ENCODE measurements at regions not wholly inside any gene's neighbourhood (a gene's known extent, or its start where the extent isn't known, plus 50 kb on each side); places are given as distances from the start of the nearest gene placed in this dataset.
"Not testable (repeated sequence)": the region's sequence is repeated elsewhere in the genome, so short reads cannot be mapped to it uniquely, and the experiment has no call there.

- not testable (repeated sequence) for H3K36me3 ChIP-seq; H3K4me1 ChIP-seq (replicated peaks); H3K27ac ChIP-seq; H3K27me3 ChIP-seq (replicated peaks); DNase-seq (ENCODE audit: low read depth in 1 of 2, low spot score in 2 of 2); H3K9me3 ChIP-seq (replicated peaks); H3K4me3 ChIP-seq
Measured at GRCh38 chr21:10382580-10382979, 138.8 kb upstream of the TPTE start.

DNA sequence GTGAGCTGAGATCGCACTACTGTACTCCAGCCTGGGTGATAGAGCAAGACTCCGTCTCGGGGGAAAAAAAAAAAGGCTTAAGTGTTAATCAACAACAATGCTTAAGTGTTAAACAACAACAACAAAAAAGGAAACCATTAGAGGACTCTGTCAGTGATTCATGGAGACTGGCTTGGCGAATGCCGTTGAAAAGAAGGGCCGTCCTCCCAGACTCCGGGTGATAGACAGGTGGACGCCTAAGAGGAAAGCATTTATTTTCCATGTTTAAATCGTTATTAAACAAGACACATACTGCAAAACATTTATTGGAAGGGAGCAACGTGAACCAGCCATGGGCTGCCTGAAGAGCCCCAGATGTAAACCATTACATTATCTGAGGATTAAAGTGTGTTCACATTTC is 137.8 kb upstream of the TPTE start:
- H3K4me3 ChIP-seq; H3K27me3 ChIP-seq (replicated peaks); H3K4me1 ChIP-seq (replicated peaks); H3K9me3 ChIP-seq (replicated peaks); H3K27ac ChIP-seq; H3K36me3 ChIP-seq; DNase-seq (ENCODE audit: low read depth in 1 of 2, low spot score in 2 of 2): not testable (repeated sequence)

DNA sequence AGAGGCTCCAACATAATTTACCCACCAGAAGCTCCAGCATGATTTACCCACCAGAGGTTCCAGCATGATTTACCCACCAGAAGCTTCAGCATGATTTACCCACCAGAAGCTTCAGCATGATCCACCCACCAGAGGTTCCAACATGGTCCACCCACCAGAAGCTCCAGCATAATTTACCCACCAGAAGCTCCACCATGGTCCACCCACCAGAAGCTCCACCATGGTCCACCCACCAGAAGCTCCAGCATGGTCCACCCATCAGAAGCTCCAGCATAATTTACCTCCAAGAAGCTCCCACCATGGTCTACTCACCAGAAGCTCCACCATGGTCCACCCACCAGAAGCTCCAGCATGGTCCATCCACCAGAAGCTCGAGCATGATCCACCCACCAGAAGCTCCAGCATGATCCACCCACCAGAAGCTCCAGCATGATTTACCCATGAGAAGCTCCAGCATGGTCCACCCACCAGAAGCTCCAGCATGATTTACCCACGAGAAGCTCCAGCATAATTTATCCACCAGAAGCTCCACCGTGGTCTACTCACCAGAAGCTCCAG is 137.0 kb upstream of the TPTE start:
- H3K9me3 ChIP-seq (replicated peaks); H3K36me3 ChIP-seq; H3K27me3 ChIP-seq (replicated peaks); DNase-seq (ENCODE audit: low read depth in 1 of 2, low spot score in 2 of 2); H3K4me3 ChIP-seq; H3K27ac ChIP-seq; H3K4me1 ChIP-seq (replicated peaks): not testable (repeated sequence)

- not testable (repeated sequence) for H3K27ac ChIP-seq; H3K36me3 ChIP-seq; H3K4me3 ChIP-seq; H3K9me3 ChIP-seq (replicated peaks); DNase-seq (ENCODE audit: low read depth in 1 of 2, low spot score in 2 of 2); H3K4me1 ChIP-seq (replicated peaks); H3K27me3 ChIP-seq (replicated peaks)
Measured at GRCh38 chr21:10385202-10385601, 136.2 kb upstream of the TPTE start.

DNA sequence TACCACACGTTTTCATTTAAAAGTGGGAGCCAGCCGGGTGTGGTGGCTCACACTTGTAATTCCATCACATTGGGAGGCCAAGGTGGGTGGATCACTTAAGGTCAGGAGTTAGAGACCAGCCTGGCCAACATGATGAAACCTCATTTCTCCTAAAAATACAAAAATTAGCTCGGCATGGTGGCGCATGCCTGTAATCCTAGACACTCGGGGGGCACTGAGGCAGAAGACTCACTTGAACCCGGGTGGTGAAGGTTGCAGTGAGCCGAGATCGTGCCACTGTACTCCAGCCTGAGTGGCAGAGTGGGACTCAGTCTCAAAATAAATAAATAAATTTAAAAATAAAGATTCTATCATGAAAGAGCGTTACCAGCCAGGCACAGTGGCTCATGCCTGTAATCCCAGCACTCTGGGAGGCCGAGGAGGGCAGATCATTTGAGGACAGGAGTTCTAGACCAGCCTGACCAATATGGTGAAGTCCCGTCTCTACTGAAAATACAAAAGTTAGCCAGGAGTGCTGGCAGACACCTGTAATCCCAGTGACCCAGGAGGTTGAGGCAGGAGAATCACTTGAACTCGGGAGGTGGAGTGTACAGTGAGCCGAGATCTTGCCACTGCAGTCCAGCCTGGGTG is 135.4 kb upstream of the TPTE start:
- not testable (repeated sequence) for H3K36me3 ChIP-seq; H3K27me3 ChIP-seq (replicated peaks); DNase-seq (ENCODE audit: low read depth in 1 of 2, low spot score in 2 of 2); H3K9me3 ChIP-seq (replicated peaks); H3K4me1 ChIP-seq (replicated peaks); H3K4me3 ChIP-seq; H3K27ac ChIP-seq

DNA sequence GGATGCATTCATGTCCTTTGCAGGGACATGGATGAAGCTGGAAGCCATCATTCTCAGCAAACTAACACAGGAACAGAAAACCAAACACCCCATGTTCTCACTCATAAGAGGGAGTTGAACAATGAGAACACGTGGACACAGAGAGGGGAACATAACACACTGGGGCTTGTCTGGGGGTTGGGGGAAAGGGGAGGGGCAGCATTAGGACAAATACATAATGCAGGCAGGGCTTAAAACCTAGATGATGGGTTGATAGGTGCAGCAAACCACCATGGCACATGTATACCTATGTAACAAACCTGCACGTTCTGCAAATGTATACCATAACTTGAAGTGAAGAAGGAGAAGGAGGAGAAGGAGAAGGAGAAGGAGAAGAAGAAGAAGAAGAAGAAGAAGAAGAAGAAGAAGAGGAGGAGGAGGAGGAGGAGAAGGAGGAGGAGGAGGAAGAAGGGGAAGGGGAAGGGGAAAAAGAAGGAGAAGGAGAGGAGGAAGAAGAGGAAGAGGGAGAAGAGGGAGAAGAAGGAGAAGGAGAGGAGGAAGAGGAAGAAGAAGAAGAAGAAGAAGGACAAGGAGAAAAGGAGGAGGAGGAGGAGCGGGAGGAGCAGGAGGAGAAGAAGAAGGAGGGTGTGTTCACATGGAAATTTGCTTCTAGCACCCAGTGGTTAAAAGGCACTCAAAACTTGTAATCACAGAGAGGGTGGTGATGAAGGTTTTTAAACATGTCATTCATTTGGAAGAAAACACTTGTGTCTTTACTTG is 133.5 kb upstream of the TPTE start:
- not testable (repeated sequence) for H3K9me3 ChIP-seq (replicated peaks); H3K27me3 ChIP-seq (replicated peaks); H3K36me3 ChIP-seq; DNase-seq (ENCODE audit: low read depth in 1 of 2, low spot score in 2 of 2); H3K27ac ChIP-seq; H3K4me1 ChIP-seq (replicated peaks); H3K4me3 ChIP-seq

DNA sequence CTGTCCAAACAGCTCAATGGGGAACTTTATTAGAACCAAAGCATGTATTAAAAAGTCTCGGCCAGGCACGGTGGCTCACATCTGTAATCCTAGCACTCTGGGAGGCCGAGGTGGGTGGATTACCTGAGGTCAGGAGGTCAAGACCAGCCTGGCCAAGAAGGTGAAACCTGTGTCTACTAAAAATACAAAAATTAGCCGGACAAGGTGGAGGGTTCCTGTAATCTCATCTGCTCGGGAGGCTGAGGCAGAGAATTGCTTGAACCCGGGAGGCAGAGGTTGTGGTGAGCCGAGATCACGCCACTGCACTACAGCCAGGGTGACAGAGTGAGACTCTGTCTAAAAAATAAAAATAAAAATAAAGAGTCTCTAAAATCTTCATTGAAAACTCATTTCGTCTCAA is 132.8 kb upstream of the TPTE start:
- not testable (repeated sequence) for H3K27me3 ChIP-seq (replicated peaks); H3K36me3 ChIP-seq; H3K9me3 ChIP-seq (replicated peaks); H3K27ac ChIP-seq; H3K4me1 ChIP-seq (replicated peaks); DNase-seq (ENCODE audit: low read depth in 1 of 2, low spot score in 2 of 2); H3K4me3 ChIP-seq

DNA sequence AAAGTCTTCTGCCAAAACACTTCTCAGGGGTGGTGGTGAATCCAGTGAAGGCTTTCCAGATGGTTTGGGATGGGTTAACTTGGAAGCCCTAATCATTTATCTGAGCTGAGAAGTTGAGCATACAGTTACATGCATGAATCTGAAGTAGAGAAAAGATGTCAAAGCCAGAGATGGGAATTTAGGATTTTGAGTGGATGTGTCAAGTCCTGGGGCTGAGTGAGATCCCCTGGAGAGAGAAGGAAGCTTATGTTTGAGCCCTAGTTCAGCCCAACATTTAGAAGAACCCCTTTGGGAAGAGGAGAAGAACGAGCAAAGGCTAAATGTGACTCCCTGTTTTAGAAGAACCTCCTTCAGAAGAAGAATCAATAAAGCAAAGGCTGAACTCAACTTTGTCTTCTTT is 129.1 kb upstream of the TPTE start:
- H3K36me3 ChIP-seq; H3K4me3 ChIP-seq; DNase-seq (ENCODE audit: low read depth in 1 of 2, low spot score in 2 of 2): not testable (repeated sequence)

GRCh38 chr21:10395963-10396362 is 125.4 kb upstream of the TPTE start:
- H3K36me3 ChIP-seq; H3K27me3 ChIP-seq (replicated peaks); H3K27ac ChIP-seq; H3K4me1 ChIP-seq (replicated peaks); H3K4me3 ChIP-seq; DNase-seq (ENCODE audit: low read depth in 1 of 2, low spot score in 2 of 2); H3K9me3 ChIP-seq (replicated peaks): not testable (repeated sequence)

More for the DNA sequence above, 129.1 kb upstream of the TPTE start:
- not testable (repeated sequence) for H3K4me1 ChIP-seq (replicated peaks); H3K27ac ChIP-seq; H3K9me3 ChIP-seq (replicated peaks); H3K27me3 ChIP-seq (replicated peaks)

- DNase-seq (ENCODE audit: low read depth in 1 of 2, low spot score in 2 of 2); H3K36me3 ChIP-seq; H3K4me1 ChIP-seq (replicated peaks); H3K4me3 ChIP-seq; H3K27ac ChIP-seq; H3K27me3 ChIP-seq (replicated peaks); H3K9me3 ChIP-seq (replicated peaks): not testable (repeated sequence)
Measured at GRCh38 chr21:10397495-10397915, 123.9 kb upstream of the TPTE start.

DNA sequence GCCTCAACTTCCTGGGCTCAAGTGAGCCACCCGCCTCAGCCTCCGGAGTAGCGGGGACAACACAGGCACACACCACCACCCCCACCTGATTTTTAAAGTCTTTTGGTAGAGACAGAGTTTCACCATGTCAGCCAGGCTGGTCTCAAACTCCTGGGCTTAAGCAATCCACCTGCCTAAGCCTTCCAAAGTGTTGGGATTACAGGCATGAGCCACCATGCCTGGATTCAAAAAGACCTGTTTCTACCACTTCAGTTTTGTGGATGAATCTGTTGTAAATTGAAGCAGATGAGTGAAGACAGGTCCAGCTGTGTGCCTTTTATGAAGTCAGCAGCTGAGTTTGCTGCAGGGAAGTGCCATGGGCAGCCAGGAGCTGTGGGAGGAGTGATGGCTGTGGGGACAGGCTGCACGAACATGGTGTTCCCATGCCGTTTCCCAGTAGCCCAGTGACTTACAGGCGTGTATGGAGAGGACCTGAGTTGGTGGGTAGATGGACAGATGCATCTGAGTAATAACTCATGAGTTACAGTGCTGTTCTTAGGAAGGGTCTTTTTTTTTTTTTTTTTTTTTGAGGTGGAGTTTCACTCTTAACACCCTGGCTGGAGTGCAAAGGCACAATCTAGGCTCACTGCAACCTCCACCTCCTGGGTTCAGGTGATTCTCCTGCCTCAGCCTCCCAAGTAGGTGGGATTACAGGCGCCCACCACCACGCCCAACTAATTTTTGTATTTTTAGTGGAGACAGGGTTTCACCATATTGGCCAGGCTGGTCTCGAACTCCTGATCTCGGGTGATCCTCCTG is 122.5 kb upstream of the TPTE start:
- not testable (repeated sequence) for H3K9me3 ChIP-seq (replicated peaks); H3K4me3 ChIP-seq; H3K4me1 ChIP-seq (replicated peaks); H3K27ac ChIP-seq; DNase-seq (ENCODE audit: low read depth in 1 of 2, low spot score in 2 of 2); H3K27me3 ChIP-seq (replicated peaks); H3K36me3 ChIP-seq

GRCh38 chr21:10400622-10401361 is 120.6 kb upstream of the TPTE start:
- not testable (repeated sequence) for H3K27me3 ChIP-seq (replicated peaks); H3K4me3 ChIP-seq; H3K36me3 ChIP-seq; H3K9me3 ChIP-seq (replicated peaks); H3K4me1 ChIP-seq (replicated peaks); H3K27ac ChIP-seq; DNase-seq (ENCODE audit: low read depth in 1 of 2, low spot score in 2 of 2)

DNA sequence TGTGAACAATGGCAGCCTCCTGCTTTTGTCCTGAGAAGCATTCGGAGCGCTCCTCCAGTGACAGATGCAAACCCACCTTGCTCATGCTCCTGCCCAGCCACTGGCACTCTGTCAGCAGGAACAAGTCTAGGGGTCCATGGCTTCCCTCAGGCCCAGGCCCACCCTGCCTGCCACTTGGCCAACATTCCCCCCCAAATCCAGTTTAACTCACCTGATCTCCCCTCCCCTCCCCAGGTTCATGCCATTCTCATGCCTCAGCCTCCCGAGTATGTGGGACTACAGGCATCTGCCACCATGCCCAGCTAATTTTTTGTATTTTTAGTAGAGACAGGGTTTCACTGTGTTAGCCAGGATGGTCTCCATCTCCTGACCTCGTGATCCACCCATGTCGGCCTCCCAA is 118.9 kb upstream of the TPTE start:
- H3K4me3 ChIP-seq; DNase-seq (ENCODE audit: low read depth in 1 of 2, low spot score in 2 of 2); H3K27me3 ChIP-seq (replicated peaks); H3K9me3 ChIP-seq (replicated peaks); H3K27ac ChIP-seq; H3K4me1 ChIP-seq (replicated peaks); H3K36me3 ChIP-seq: not testable (repeated sequence)

DNA sequence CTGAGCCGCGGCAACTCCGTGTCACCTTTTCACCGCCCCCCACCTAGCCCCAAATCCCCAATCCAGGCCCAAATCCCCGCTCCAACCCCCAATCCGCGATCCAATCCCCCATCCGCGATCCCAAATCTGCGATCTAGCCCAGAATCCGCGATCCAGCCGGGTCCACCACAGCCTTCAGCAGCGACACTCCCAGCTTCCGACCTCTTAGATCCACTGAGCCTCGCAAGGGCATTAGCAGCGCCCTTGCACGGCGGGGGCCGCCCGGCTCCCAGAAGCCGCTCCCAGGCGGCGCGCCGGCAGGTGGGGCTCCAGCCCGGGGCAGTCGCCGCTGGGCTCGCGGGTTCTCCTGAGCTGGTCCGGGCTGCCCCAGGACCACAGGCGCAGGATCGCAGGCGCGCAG is 116.1 kb upstream of the TPTE start:
- not testable (repeated sequence) for H3K4me3 ChIP-seq; H3K27me3 ChIP-seq (replicated peaks); H3K9me3 ChIP-seq (replicated peaks); H3K27ac ChIP-seq; H3K4me1 ChIP-seq (replicated peaks); DNase-seq (ENCODE audit: low read depth in 1 of 2, low spot score in 2 of 2); H3K36me3 ChIP-seq
